Lung (tissue), 11 donors: ENCODE measurements at regions not wholly inside any gene's neighbourhood (a gene's known extent, or its start where the extent isn't known, plus 50 kb on each side); places are given as distances from the start of the nearest gene placed in this dataset.

ENCODE experiments used
- ATAC-seq: fragments of 200-7000 bp; cut with Tn5 transposase; one replicate; pipeline ENCODE4 v1.9.1; 2020; ENCODE audit warnings: moderate number of reproducible peaks; ENCODE audit not compliant: insufficient read depth, low FRiP score
- DNase-seq, 3 donors: peaks; one replicate each; pipeline ENCODE4 v3.0.0-alpha.2; 2013 to 2017
- H3K27ac ChIP-seq, 2 donors: one replicate each; pipeline ENCODE4 v1.5.1; 2013; ENCODE audit warnings: mild to moderate bottlenecking in 2 of 2, moderate library complexity in 2 of 2, control low read depth in 1 of 2, inconsistent platforms in 1 of 2, low read depth in 1 of 2, low read length in 1 of 2
- H3K27me3 ChIP-seq, 3 donors: one replicate each; pipeline ENCODE4 v1.5.1; 2013; ENCODE audit warnings: low read length in 2 of 3; ENCODE audit not compliant: control insufficient read depth in 3 of 3, insufficient read depth in 3 of 3
- H3K36me3 ChIP-seq, 4 donors: one replicate each; pipeline ENCODE4 v1.5.1; 2013; ENCODE audit warnings: low read length in 4 of 4, mild to moderate bottlenecking in 1 of 4, moderate library complexity in 1 of 4; ENCODE audit not compliant: control insufficient read depth in 4 of 4, insufficient read depth in 4 of 4
- H3K4me1 ChIP-seq, 5 donors: one replicate each; pipeline ENCODE4 v1.5.1; 2013; ENCODE audit warnings: low read length in 5 of 5, mild to moderate bottlenecking in 2 of 5, moderate library complexity in 1 of 5; ENCODE audit not compliant: control insufficient read depth in 5 of 5, insufficient read depth in 5 of 5
- H3K4me3 ChIP-seq: one replicate; pipeline ENCODE4 v1.5.1; 2013; ENCODE audit warnings: mild to moderate bottlenecking, control low read depth, moderate library complexity
- H3K9ac ChIP-seq, 2 donors: one replicate each; pipeline ENCODE4 v1.5.1; 2013; ENCODE audit warnings: low read length in 2 of 2, control low read depth in 1 of 2; ENCODE audit not compliant: insufficient read depth in 1 of 2
- H3K9me3 ChIP-seq, 4 donors: one replicate each; pipeline ENCODE4 v1.5.1; 2013; ENCODE audit warnings: low read length in 3 of 4, mild to moderate bottlenecking in 1 of 4, moderate library complexity in 1 of 4; ENCODE audit not compliant: control insufficient read depth in 4 of 4, insufficient read depth in 3 of 4
- WGBS, 2 donors: extraction: QIAGEN DNeasy Blood & Tissue Kit; methylation state at CpG; one replicate each; pipeline ENCODE4 v1.1.7; 2013; 5-methylcytosine and 5-hydroxymethylcytosine counted together
- TF ChIP-seq, protein P1 (sequence below): IDR thresholded peaks from 2 replicates; pipeline ENCODE4 v1.5.1; 2012; ENCODE audit warnings: mild to moderate bottlenecking; ENCODE audit errors: control extremely low read depth, extremely low read depth
- donor health status: control.
- donor health status: control.
- donor health status: Bipolar disorder and iron deficiency.
- donor health status: healthy.
- donor health status: DM: yes; HTN: yes; CAD: no.

DNA sequence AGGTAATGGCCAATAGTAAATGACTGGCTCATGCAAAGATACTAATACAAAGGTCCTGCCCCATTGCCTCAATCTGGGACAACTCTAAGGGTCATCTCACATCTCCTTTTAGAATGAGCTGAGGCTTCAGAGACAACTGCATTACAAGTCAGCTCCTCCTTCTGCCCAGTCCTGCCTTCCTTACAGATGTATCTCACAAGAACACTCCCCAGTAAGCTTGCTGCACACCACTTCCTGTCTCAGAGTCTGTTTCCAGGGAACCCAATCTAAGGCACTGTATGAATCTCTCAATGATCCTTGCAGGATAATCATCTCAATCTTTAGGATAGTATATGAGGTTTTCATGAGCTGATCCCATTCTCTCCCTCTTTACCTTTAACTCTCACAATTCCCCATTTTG is 57.8 kb upstream of the ZDHHC17 start:
- Histone ChIP-seq H3K36me3 (no peaks in the 10 kb centered on the region), H3K9me3 (no peaks in the 10 kb centered on the region), H3K27me3 (no peaks in the 10 kb centered on the region), H3K4me1 (peaks cover 0 to 6% (median 0%) of the 10 kb centered on the region in 5 donors), H3K9ac (no peak overlapping the region), H3K27ac (no peak overlapping the region), H3K4me3 (no peak overlapping the region)
- no peak for ATAC-seq
- DNase-seq = peak in 2 of 3 donors; percentile 17 to 30
- TF ChIP-seq, protein P1, sequence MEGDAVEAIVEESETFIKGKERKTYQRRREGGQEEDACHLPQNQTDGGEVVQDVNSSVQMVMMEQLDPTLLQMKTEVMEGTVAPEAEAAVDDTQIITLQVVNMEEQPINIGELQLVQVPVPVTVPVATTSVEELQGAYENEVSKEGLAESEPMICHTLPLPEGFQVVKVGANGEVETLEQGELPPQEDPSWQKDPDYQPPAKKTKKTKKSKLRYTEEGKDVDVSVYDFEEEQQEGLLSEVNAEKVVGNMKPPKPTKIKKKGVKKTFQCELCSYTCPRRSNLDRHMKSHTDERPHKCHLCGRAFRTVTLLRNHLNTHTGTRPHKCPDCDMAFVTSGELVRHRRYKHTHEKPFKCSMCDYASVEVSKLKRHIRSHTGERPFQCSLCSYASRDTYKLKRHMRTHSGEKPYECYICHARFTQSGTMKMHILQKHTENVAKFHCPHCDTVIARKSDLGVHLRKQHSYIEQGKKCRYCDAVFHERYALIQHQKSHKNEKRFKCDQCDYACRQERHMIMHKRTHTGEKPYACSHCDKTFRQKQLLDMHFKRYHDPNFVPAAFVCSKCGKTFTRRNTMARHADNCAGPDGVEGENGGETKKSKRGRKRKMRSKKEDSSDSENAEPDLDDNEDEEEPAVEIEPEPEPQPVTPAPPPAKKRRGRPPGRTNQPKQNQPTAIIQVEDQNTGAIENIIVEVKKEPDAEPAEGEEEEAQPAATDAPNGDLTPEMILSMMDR = no peak

DNA sequence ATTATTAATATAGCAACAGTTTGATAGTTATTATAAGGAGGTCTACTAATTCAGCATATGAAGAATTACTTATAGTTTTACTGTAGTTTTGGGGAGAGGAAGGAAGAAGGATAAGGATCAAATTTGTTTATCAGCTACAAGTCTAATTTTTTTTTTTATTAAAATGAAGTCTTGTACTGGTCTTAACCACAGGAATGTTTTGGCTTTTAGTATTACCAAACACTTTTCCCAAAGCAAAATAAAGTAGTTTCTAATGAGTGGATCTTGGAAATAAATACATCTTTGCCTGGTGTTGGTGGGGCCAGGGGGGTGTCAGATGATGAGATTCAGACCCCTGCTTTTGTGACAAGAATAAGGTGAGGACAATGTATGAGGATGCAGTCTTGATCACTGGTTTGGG is 57.2 kb upstream of the ZDHHC17 start:
- peaks cover 0 to 6% (median 0%) of the 10 kb centered on the region in 5 donors for H3K4me1 ChIP-seq
- DNase-seq = no peak
- no peak overlapping the region for H3K27ac ChIP-seq
- no peak for ATAC-seq
- no peaks in the 10 kb centered on the region for H3K27me3 ChIP-seq
- no peak overlapping the region for H3K4me3 ChIP-seq
- no peaks in the 10 kb centered on the region for H3K9me3 ChIP-seq
- no peak overlapping the region for H3K9ac ChIP-seq
- H3K36me3 ChIP-seq = no peaks in the 10 kb centered on the region
- TF ChIP-seq, protein P1 = no peak

DNA sequence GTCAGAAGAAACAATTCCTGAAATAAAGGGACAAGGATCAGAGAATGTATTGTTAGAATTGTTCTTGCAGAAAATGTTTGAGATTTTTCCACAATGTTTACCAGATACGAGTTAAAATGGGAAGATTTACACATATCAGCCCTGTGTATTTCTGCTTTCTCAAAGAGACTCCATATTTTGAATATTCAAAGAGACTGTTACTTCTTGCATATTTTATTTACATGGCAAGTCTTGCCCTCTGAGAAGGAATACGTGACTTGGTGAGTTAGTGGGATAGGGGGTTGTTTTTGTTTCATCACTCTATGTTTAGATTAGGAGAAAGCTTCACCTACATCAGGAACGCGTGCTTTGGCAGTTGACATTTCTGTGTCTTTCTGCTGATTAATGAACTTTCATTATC is 56.1 kb upstream of the ZDHHC17 start:
- WGBS, 2 donors = 60 to 80% methylated on average over 4 of the region's 4 CpGs
- Histone ChIP-seq H3K4me1 (peaks cover 0 to 6% (median 0%) of the 10 kb centered on the region in 5 donors), H3K27me3 (no peaks in the 10 kb centered on the region), H3K9me3 (no peaks in the 10 kb centered on the region), H3K9ac (no peak overlapping the region), H3K36me3 (no peaks in the 10 kb centered on the region), H3K27ac (no peak overlapping the region), H3K4me3 (no peak overlapping the region)
- TF ChIP-seq, protein P1 = no peak
- ATAC-seq (no peak), DNase-seq (no peak)

DNA sequence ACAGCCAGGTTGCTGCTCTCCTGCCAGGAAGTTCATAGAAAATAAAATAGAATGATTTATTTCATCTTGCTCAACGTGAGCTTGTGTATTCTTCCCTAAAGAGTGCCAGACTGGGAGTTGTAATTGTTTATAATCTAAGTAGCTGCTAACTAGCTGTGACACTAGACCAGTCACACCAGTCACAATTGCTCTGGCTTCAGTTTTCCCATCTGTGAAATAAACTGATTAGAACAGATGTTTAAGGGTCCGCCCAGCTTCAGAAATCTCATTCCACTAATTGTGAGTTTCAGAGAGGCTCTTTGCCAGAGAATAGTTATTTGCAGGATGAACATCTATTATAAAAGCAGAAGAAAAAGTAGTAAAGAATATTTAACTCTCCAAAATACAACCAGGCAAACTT is 55.6 kb upstream of the ZDHHC17 start:
- Histone ChIP-seq H3K4me3 (no peak overlapping the region), H3K36me3 (no peaks in the 10 kb centered on the region), H3K4me1 (peaks cover 0 to 6% (median 0%) of the 10 kb centered on the region in 5 donors), H3K9ac (no peak overlapping the region), H3K27me3 (no peaks in the 10 kb centered on the region), H3K27ac (no peak overlapping the region), H3K9me3 (no peaks in the 10 kb centered on the region)
- DNase-seq (peak in 2 of 3 donors; percentile 19 to 34), ATAC-seq (no peak)
- TF ChIP-seq, protein P1 = no peak
- WGBS, 2 donors = 49 to 50% methylated on average over 2 of the region's 2 CpGs
